ENCODE measurements at regions not wholly inside any gene's neighbourhood (a gene's known extent, or its start where the extent isn't known, plus 50 kb on each side); places are given as distances from the start of the nearest gene placed in this dataset.

- Histone ChIP-seq H3K4me1 (replicated peaks; ENCODE audit: insufficient read depth) (peaks cover 22% of the 10 kb centered on the region), H2AFZ (no peak overlapping the region), H3K27me3 (ENCODE audit: insufficient read depth, low read depth) (no peaks in the 10 kb centered on the region), H4K20me1 (ENCODE audit: insufficient read depth) (no peaks in the 10 kb centered on the region), H3F3A (ENCODE audit: insufficient read depth, low read depth) (peaks cover 17% of the 10 kb centered on the region; the same call in 1 of the 2 replicates), H3K27ac (no peak overlapping the region), H3K9me3 (ENCODE audit: insufficient read depth, low read depth) (no peaks in the 10 kb centered on the region), H3K79me2 (ENCODE audit: low read depth) (no peaks in the 10 kb centered on the region), H3K36me3 (ENCODE audit: low read depth) (no peaks in the 10 kb centered on the region), H3K4me2 (no peak overlapping the region), H3K9me2 (ENCODE audit: insufficient read depth) (no peaks in the 10 kb centered on the region), H3K4me3 (no peak overlapping the region)
- no peak for DNase-seq
- CTCF ChIA-PET: no interaction called here
- no peak for TF ChIP-seq EZH2 (IDR thresholded peaks at IDR 0.05; ENCODE audit: low read depth)
- no peak for TF ChIP-seq CTCF (conservative IDR thresholded peaks at IDR 0.05)
- POLR2A ChIA-PET (ENCODE audit: unreplicated experiment): no interaction called here
- no TSS peak for BruUV-seq (replicated peaks)
- intact Hi-C loops (cut with micrococcal nuclease; ENCODE audit: unreplicated experiment): no loop called here
These were observed 55.3 kb upstream of the SLC6A6 start for GRCh38 chr3:14347110-14347509.

- BruUV-seq (replicated peaks): no TSS peak
- Histone ChIP-seq H3K4me1 (replicated peaks; ENCODE audit: insufficient read depth) (0 out of 2 replicates have a peak, but pooled peaks cover 1% of the 10 kb centered on the region), H3K27me3 (ENCODE audit: insufficient read depth, low read depth) (no peaks in the 10 kb centered on the region), H3K9me2 (ENCODE audit: insufficient read depth) (no peaks in the 10 kb centered on the region), H3K4me2 (no peak overlapping the region), H3F3A (ENCODE audit: insufficient read depth, low read depth) (no peaks in the 10 kb centered on the region), H3K27ac (no peak overlapping the region), H4K20me1 (ENCODE audit: insufficient read depth) (no peaks in the 10 kb centered on the region), H3K4me3 (no peak overlapping the region), H3K79me2 (ENCODE audit: low read depth) (no peaks in the 10 kb centered on the region), H3K36me3 (ENCODE audit: low read depth) (no peaks in the 10 kb centered on the region), H3K9me3 (ENCODE audit: insufficient read depth, low read depth) (no peaks in the 10 kb centered on the region), H2AFZ (no peak overlapping the region)
- no peak for DNase-seq
- no peak for TF ChIP-seq EZH2 (IDR thresholded peaks at IDR 0.05; ENCODE audit: low read depth)
- TF ChIP-seq CTCF (conservative IDR thresholded peaks at IDR 0.05): no peak
- POLR2A ChIA-PET (ENCODE audit: unreplicated experiment): no interaction called here
- intact Hi-C loops (cut with micrococcal nuclease; ENCODE audit: unreplicated experiment): no loop called here
- CTCF ChIA-PET: no interaction called here
These were observed 50.8 kb upstream of the SLC6A6 start for GRCh38 chr3:14351617-14352001.

DNA sequence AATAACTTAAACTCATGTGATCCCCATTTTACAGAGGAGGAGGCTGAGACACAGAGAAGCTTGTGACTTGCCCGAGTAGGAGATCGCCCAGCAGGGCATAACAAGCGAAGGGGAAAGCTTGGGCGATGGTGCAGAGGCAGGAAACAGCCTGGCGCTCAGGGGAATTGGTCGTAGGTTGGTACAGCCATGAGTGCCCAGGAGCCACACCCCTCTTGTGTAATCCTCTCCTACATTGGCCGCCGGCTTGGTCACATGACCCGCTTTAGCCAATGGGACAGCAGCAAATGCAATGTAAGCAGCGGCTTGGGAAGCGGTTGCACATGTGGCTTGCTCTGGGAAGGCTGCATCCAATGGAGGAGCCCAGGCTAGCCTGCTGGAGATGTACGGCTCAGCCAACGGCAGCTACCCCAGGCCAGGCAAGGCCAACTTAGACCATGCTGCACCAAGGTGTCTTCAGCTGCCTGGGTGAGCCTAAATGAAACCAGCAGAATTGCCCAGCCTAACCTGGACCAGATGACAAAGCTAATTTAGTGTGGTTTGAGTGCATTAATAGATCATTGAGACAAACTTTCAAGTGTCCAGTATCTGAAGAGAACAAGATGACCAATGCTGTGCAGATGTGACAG lies 50.3 kb upstream of the SLC6A6 start:
- no peak overlapping the region for H3K4me3 ChIP-seq
- intact Hi-C loops (cut with micrococcal nuclease; ENCODE audit: unreplicated experiment): no loop called here
- no peak overlapping the region for H3K27ac ChIP-seq
- TF ChIP-seq EZH2 (IDR thresholded peaks at IDR 0.05; ENCODE audit: low read depth): no peak
- no peak for TF ChIP-seq CTCF (conservative IDR thresholded peaks at IDR 0.05)
- POLR2A ChIA-PET (ENCODE audit: unreplicated experiment): no interaction called here
- DNase-seq: peak in 1 of 2 experiments; percentile 61
- H2AFZ ChIP-seq: no peak overlapping the region
- no peaks in the 10 kb centered on the region for H3K79me2 ChIP-seq (ENCODE audit: low read depth)
- H4K20me1 ChIP-seq (ENCODE audit: insufficient read depth): no peaks in the 10 kb centered on the region
- H3K4me1 ChIP-seq (replicated peaks; ENCODE audit: insufficient read depth): no peaks in the 10 kb centered on the region
- no peak overlapping the region for H3K4me2 ChIP-seq
- H3F3A ChIP-seq (ENCODE audit: insufficient read depth, low read depth): no peaks in the 10 kb centered on the region
- no peaks in the 10 kb centered on the region for H3K27me3 ChIP-seq (ENCODE audit: insufficient read depth, low read depth)
- no peaks in the 10 kb centered on the region for H3K9me2 ChIP-seq (ENCODE audit: insufficient read depth)
- no peaks in the 10 kb centered on the region for H3K36me3 ChIP-seq (ENCODE audit: low read depth)
- H3K9me3 ChIP-seq (ENCODE audit: insufficient read depth, low read depth): no peaks in the 10 kb centered on the region
- no TSS peak for BruUV-seq (replicated peaks)
- CTCF ChIA-PET: no interaction called here
